GM18498 (cell line): ENCODE measurements at regions not wholly inside any gene's neighbourhood (a gene's known extent, or its start where the extent isn't known, plus 50 kb on each side); places are given as distances from the start of the nearest gene placed in this dataset.
"Not testable (repeated sequence)": the region's sequence is repeated elsewhere in the genome, so short reads cannot be mapped to it uniquely, and the experiment has no call there.

Source experiments
- ATAC-seq: cut with Tn5 transposase; IDR thresholded peaks from one replicate; pipeline ENCODE4 v1.9.1; 2021; ENCODE audit warnings: mild to moderate bottlenecking, moderate library complexity; ENCODE audit not compliant: unreplicated experiment

- no peak for ATAC-seq
Observed at GRCh38 chr4:26171501-26171900, 149.3 kb upstream of the RBPJ start.

- ATAC-seq, result no peak
Observed at GRCh38 chr4:26171941-26172340, 148.9 kb upstream of the RBPJ start.

- ATAC-seq, result no peak
Observed at GRCh38 chr4:26173619-26174018, 147.2 kb upstream of the RBPJ start.

GRCh38 chr4:26174027-26174426 is 146.8 kb upstream of the RBPJ start:
- no peak for ATAC-seq

- peak; percentile 45 for ATAC-seq
Observed at GRCh38 chr4:26175006-26175786, 145.6 kb upstream of the RBPJ start.

- ATAC-seq, result no peak
Observed at GRCh38 chr4:26175905-26176470, 144.8 kb upstream of the RBPJ start.

GRCh38 chr4:26176598-26177149 is 144.1 kb upstream of the RBPJ start:
- ATAC-seq, result no peak

GRCh38 chr4:26178854-26179253 is 142.0 kb upstream of the RBPJ start:
- ATAC-seq, result peak; percentile 21

GRCh38 chr4:26179316-26179760 is 141.5 kb upstream of the RBPJ start:
- peak; percentile 74 for ATAC-seq

GRCh38 chr4:26181616-26182015 is 139.2 kb upstream of the RBPJ start:
- no peak for ATAC-seq

GRCh38 chr4:26183017-26183416 is 137.8 kb upstream of the RBPJ start:
- no peak for ATAC-seq

GRCh38 chr4:26185436-26185835 is 135.4 kb upstream of the RBPJ start:
- ATAC-seq, result no peak

GRCh38 chr4:26191353-26191752 is 129.5 kb upstream of the RBPJ start:
- ATAC-seq, result no peak

- peak; percentile 55 for ATAC-seq
Observed at GRCh38 chr4:26192899-26193869, 127.6 kb upstream of the RBPJ start.

- ATAC-seq, result peak; percentile 30
Observed at GRCh38 chr4:26194764-26195163, 126.0 kb upstream of the RBPJ start.

- no peak for ATAC-seq
Observed at GRCh38 chr4:26196567-26196966, 124.2 kb upstream of the RBPJ start.

- peak; percentile 84 for ATAC-seq
Observed at GRCh38 chr4:26197018-26197779, 123.6 kb upstream of the RBPJ start.

GRCh38 chr4:26198931-26199330 is 121.9 kb upstream of the RBPJ start:
- ATAC-seq, result not testable (repeated sequence)

GRCh38 chr4:26199596-26199995 is 121.2 kb upstream of the RBPJ start:
- no peak for ATAC-seq

GRCh38 chr4:26201120-26201519 is 119.7 kb upstream of the RBPJ start:
- ATAC-seq, result no peak
